Common myeloid progenitor, CD34-positive (primary cell): ENCODE measurements at regions not wholly inside any gene's neighbourhood (a gene's known extent, or its start where the extent isn't known, plus 50 kb on each side); places are given as distances from the start of the nearest gene placed in this dataset.

Source experiments
- CTCF ChIA-PET: fragments of 350-600 bp; sonication (Branson Sonifier 250); formaldehyde crosslinking; loops from one replicate; lab custom pipeline; 2021; ENCODE audit warnings: antibody characterized with exemption; lab: Charles Lee
- POLR2A ChIA-PET: fragments of 350-600 bp; sonication (Branson Sonifier 250); formaldehyde crosslinking; loops from one replicate; lab custom pipeline; 2021; ENCODE audit warnings: antibody characterized with exemption; lab: Charles Lee
- DNase-seq, 3 donors: peaks; one replicate each; pipeline versions ENCODE4 v3.0.0 to v3.0.0-alpha.2; 2013
- H3K27ac ChIP-seq, 2 experiments: 1 replicate in 1 of 2; 2 replicates in 1 of 2; pipeline ENCODE4 v1.7.0; 2013; ENCODE audit warnings: inconsistent platforms in 2 of 2, low read length in 2 of 2, mild to moderate bottlenecking in 2 of 2, low read depth in 1 of 2, moderate library complexity in 1 of 2; ENCODE audit not compliant: severe bottlenecking in 2 of 2, insufficient read depth in 1 of 2, poor library complexity in 1 of 2
- H3K27me3 ChIP-seq, 5 experiments: replicated peaks in 2 of 5; 1 replicate in 3 of 5; 2 replicates in 2 of 5; pipeline versions ENCODE4 v1.6.1 to v1.7.0; 2013; ENCODE audit warnings: low read length in 4 of 5, mild to moderate bottlenecking in 2 of 5, moderate library complexity in 2 of 5, inconsistent platforms in 1 of 5; ENCODE audit not compliant: insufficient read depth in 5 of 5, control insufficient read depth in 4 of 5
- H3K36me3 ChIP-seq, 4 experiments: 1 replicate in 2 of 4; 2 replicates in 2 of 4; pipeline versions ENCODE4 v1.6.1 to v1.7.0; 2013; ENCODE audit warnings: low read length in 3 of 4, control low read depth in 1 of 4, mild to moderate bottlenecking in 1 of 4; ENCODE audit not compliant: control insufficient read depth in 4 of 4, insufficient read depth in 4 of 4
- H3K4me1 ChIP-seq, 4 experiments: 1 replicate in 3 of 4; 2 replicates in 1 of 4; pipeline versions ENCODE4 v1.6.1 to v1.7.1; 2013; ENCODE audit warnings: low read length in 3 of 4, mild to moderate bottlenecking in 3 of 4, control low read depth in 1 of 4, inconsistent platforms in 1 of 4, moderate library complexity in 1 of 4; ENCODE audit not compliant: control insufficient read depth in 4 of 4, insufficient read depth in 4 of 4; ENCODE audit errors: control extremely low read depth in 1 of 4
- H3K4me3 ChIP-seq, 7 experiments: 1 replicate in 4 of 7; 2 replicates in 3 of 7; pipeline versions ENCODE4 v1.5.1 to v1.7.0; 2013; ENCODE audit warnings: mild to moderate bottlenecking in 7 of 7, low read length in 6 of 7, moderate library complexity in 6 of 7, inconsistent platforms in 2 of 7, low read depth in 2 of 7, control low read depth in 1 of 7; ENCODE audit not compliant: insufficient read depth in 4 of 7, control insufficient read depth in 1 of 7; ENCODE audit errors: extremely low read depth in 1 of 7
- H3K9me3 ChIP-seq, 5 experiments: 1 replicate in 4 of 5; 2 replicates in 1 of 5; pipeline versions ENCODE4 v1.6.1 to v1.7.1; 2013; ENCODE audit warnings: low read length in 4 of 5, mild to moderate bottlenecking in 2 of 5, inconsistent platforms in 1 of 5, low read depth in 1 of 5, moderate library complexity in 1 of 5; ENCODE audit not compliant: control insufficient read depth in 4 of 5, insufficient read depth in 2 of 5; ENCODE audit errors: control extremely low read depth in 1 of 5
- WGBS: methylation state at CpG from one replicate; pipeline ENCODE4 v1.1.5; 2013; ENCODE audit not compliant: insufficient coverage; 5-methylcytosine and 5-hydroxymethylcytosine counted together

GRCh38 chr9:115912086-115912485, 241.5 kb upstream of the PAPPA start:
- ChIA-PET POLR2A (no interaction called here), CTCF (no interaction called here)
- 94% methylated on average over 3 of the region's 4 CpGs for WGBS
- DNase-seq = no peak
- no peak overlapping the region for H3K27ac ChIP-seq
- no peaks in the 10 kb centered on the region for H3K27me3 ChIP-seq
- no peak overlapping the region for H3K4me3 ChIP-seq
- no peaks in the 10 kb centered on the region for H3K4me1 ChIP-seq
- no peaks in the 10 kb centered on the region for H3K9me3 ChIP-seq
- no peaks in the 10 kb centered on the region for H3K36me3 ChIP-seq

DNA sequence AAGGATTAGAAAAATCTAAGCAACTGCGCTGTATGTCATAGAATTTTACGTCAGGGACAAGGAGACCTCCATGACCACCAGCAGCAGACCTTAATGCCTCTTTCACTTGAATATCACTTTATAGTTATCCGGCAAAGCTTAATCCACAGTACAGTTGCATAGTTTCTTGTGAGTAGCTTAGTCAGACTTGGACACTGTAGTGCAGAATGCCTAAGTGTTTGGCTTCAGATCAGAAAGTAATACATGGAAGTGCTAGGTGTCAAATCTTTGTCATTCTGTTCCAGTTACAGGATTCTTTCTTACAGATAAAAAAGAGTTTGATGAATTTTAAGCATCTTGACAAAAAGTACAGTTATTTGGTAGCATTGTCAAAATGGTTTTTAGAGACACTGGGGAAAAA, 239.9 kb upstream of the PAPPA start:
- CTCF ChIA-PET = no interaction called here
- POLR2A ChIA-PET = no interaction called here

GRCh38 chr9:115914291-115914690, 239.3 kb upstream of the PAPPA start:
- Histone ChIP-seq H3K4me3 (no peak overlapping the region), H3K27ac (no peak overlapping the region), H3K4me1 (no peaks in the 10 kb centered on the region), H3K9me3 (no peaks in the 10 kb centered on the region), H3K27me3 (no peaks in the 10 kb centered on the region), H3K36me3 (no peaks in the 10 kb centered on the region)
- CTCF ChIA-PET = no interaction called here
- 90% methylated on average over 4 of the region's 5 CpGs for WGBS
- POLR2A ChIA-PET = no interaction called here
- DNase-seq = no peak

More for the DNA sequence above, 239.9 kb upstream of the PAPPA start:
- 95% methylated on average over 3 of the region's 3 CpGs for WGBS
- Histone ChIP-seq H3K27ac (no peak overlapping the region), H3K4me1 (no peaks in the 10 kb centered on the region), H3K27me3 (no peaks in the 10 kb centered on the region), H3K36me3 (no peaks in the 10 kb centered on the region), H3K4me3 (no peak overlapping the region), H3K9me3 (no peaks in the 10 kb centered on the region)
- no peak for DNase-seq

GRCh38 chr9:115921301-115921700, 232.3 kb upstream of the PAPPA start:
- H3K27ac ChIP-seq = no peak overlapping the region
- no peaks in the 10 kb centered on the region for H3K36me3 ChIP-seq
- no peak for DNase-seq
- H3K9me3 ChIP-seq = peaks cover 0 to 1% (median 0%) of the 10 kb centered on the region in 5 experiments
- WGBS = 98% methylated on average over 5 of the region's 8 CpGs
- H3K4me1 ChIP-seq = no peaks in the 10 kb centered on the region
- POLR2A ChIA-PET = no interaction called here
- CTCF ChIA-PET = no interaction called here
- H3K27me3 ChIP-seq = no peaks in the 10 kb centered on the region
- no peak overlapping the region for H3K4me3 ChIP-seq

- WGBS = 0% methylated on average over 3 of the region's 3 CpGs
Measured at GRCh38 chr9:115922444-115922843, 231.1 kb upstream of the PAPPA start.

DNA sequence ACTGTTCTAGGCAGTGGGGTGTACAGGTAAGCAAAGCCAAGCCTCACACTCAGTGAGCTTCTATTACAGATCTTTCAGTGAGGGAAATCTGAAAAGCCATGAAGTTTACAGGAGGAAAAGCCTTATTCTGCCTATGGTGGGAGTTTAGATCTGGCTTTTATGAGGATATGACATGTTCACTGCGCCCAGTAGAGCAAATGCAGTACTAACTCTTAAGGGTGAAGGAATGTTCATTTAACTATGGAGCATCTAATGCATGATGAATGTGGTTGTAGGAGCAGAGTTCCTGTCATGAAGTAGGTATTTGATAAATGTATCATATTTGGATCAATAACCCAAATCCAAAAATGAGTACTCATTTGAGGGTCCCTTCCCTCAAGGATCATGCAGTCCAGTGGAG, 230.2 kb upstream of the PAPPA start:
- no peaks in the 10 kb centered on the region for H3K4me1 ChIP-seq
- WGBS = 100% methylated on average over 1 of the region's 1 CpG
- H3K27ac ChIP-seq = no peak overlapping the region
- ChIA-PET CTCF (no interaction called here), POLR2A (no interaction called here)
- no peak overlapping the region for H3K4me3 ChIP-seq
- no peak for DNase-seq
- no peaks in the 10 kb centered on the region for H3K27me3 ChIP-seq
- no peaks in the 10 kb centered on the region for H3K36me3 ChIP-seq
- peaks cover 0 to 1% (median 0%) of the 10 kb centered on the region in 5 experiments for H3K9me3 ChIP-seq

More at GRCh38 chr9:115922444-115922843, 231.1 kb upstream of the PAPPA start:
- H3K4me3 ChIP-seq = no peak overlapping the region
- H3K36me3 ChIP-seq = no peaks in the 10 kb centered on the region
- no peaks in the 10 kb centered on the region for H3K4me1 ChIP-seq
- H3K9me3 ChIP-seq = peaks cover 0 to 1% (median 0%) of the 10 kb centered on the region in 5 experiments
- peak; percentile 64 to 95 (median 80) for DNase-seq
- ChIA-PET POLR2A (no interaction called here), CTCF (no interaction called here)
- H3K27me3 ChIP-seq = no peaks in the 10 kb centered on the region
- no peak overlapping the region for H3K27ac ChIP-seq

DNA sequence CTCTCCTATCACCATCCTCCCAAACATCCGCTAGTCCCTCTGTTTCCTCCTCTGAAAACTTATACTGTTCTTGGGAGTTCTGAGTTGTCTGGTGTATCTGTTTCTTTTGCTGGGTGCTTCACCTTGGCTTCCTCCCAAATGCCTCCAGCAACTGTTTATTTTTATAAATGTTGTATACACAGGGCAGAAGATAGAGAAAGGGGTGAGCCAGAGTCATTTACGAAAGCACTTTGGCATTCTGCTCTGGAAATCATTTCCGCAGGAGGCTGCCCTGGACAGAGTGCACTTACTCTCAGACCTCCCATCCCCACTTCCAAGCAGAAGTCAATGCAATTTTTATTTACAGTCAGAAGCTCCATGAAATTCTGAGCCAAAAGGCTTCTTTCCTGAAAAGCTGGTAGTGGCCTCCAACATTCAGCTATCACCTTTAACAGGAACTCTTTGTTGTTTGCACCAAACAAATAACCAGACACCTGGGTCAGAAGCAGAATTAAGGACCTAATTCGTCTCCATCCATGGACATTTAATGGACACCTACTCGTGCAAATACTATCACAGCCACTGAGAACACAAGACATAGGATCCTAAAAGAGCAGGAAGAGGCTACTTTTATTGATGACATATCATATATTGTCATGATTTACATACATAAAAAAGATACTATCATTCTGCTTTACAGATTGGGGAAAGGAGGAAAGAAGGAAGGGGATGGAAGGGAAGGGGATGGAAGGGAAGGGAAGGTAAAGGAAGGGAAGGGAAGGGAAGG, 229.5 kb upstream of the PAPPA start:
- 93% methylated on average over 2 of the region's 5 CpGs for WGBS
- POLR2A ChIA-PET = no interaction called here
- no peaks in the 10 kb centered on the region for H3K27me3 ChIP-seq
- peaks cover 0 to 1% (median 0%) of the 10 kb centered on the region in 5 experiments for H3K9me3 ChIP-seq
- CTCF ChIA-PET = no interaction called here
- H3K27ac ChIP-seq = no peak overlapping the region
- H3K36me3 ChIP-seq = no peaks in the 10 kb centered on the region
- H3K4me3 ChIP-seq = no peak overlapping the region
- no peaks in the 10 kb centered on the region for H3K4me1 ChIP-seq
- no peak for DNase-seq
